ENCODE measurements at regions not wholly inside any gene's neighbourhood (a gene's known extent, or its start where the extent isn't known, plus 50 kb on each side); places are given as distances from the start of the nearest gene placed in this dataset.

DNA sequence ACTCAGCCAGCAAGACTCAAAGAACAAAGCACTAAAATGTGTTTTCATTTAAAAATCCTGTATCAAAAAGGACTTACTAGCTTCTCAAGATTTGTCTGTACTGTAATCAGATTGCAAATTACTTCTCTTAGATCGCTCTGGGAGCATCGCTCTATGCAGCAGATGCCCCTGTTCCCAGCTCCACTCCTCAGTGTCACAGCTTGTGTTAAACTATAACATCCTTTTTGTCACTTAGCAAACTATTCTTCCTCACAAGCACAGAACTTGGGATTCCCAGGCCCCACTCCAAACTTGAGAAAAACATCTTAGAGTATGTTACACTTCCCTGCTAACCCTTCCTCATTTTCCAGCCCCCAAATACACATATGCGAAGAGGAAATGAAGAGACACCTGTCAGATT is 85.1 kb upstream of the CHRM3 start:
- WGBS = 93% methylated on average over 3 of the region's 3 CpGs
- DNase-seq (ENCODE audit: low spot score) = no peak
- H3K9me3 ChIP-seq (ENCODE audit: control insufficient read depth in 4 of 4, low read length in 3 of 4) = no peaks in the 10 kb centered on the region
- no peaks in the 10 kb centered on the region for H3K36me3 ChIP-seq (ENCODE audit: control insufficient read depth in 4 of 4, insufficient read depth in 3 of 4, low read depth in 1 of 4, low read length in 3 of 4)
- no peak overlapping the region for H3K4me3 ChIP-seq (ENCODE audit: low read depth in 1 of 3, low read length in 3 of 3)
- no peak overlapping the region for H3K9ac ChIP-seq (ENCODE audit: low read depth in 1 of 2, low read length in 2 of 2)
- TF ChIP-seq, protein P1, sequence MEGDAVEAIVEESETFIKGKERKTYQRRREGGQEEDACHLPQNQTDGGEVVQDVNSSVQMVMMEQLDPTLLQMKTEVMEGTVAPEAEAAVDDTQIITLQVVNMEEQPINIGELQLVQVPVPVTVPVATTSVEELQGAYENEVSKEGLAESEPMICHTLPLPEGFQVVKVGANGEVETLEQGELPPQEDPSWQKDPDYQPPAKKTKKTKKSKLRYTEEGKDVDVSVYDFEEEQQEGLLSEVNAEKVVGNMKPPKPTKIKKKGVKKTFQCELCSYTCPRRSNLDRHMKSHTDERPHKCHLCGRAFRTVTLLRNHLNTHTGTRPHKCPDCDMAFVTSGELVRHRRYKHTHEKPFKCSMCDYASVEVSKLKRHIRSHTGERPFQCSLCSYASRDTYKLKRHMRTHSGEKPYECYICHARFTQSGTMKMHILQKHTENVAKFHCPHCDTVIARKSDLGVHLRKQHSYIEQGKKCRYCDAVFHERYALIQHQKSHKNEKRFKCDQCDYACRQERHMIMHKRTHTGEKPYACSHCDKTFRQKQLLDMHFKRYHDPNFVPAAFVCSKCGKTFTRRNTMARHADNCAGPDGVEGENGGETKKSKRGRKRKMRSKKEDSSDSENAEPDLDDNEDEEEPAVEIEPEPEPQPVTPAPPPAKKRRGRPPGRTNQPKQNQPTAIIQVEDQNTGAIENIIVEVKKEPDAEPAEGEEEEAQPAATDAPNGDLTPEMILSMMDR (IDR thresholded peaks at IDR 0.05; ENCODE audit: low read depth, low read length, missing input control) = no peak
- no peak for TF ChIP-seq HNF4G (IDR thresholded peaks at IDR 0.05)
- no peak for TF ChIP-seq EGR1 (IDR thresholded peaks at IDR 0.05; ENCODE audit: low read depth in 2 of 2)
- TF ChIP-seq RAD21 (IDR thresholded peaks at IDR 0.05) = no peak
- no peak for TF ChIP-seq HNF4A (conservative IDR thresholded peaks at IDR 0.05)
- TF ChIP-seq SP1 (IDR thresholded peaks at IDR 0.05) = no peak
- TF ChIP-seq JUND (IDR thresholded peaks at IDR 0.05) = no peak
- no peak for TF ChIP-seq RXRA (IDR thresholded peaks at IDR 0.05)
- TF ChIP-seq NR2F2 (IDR thresholded peaks at IDR 0.05) = no peak
- no peak for TF ChIP-seq FOXA1 (IDR thresholded peaks at IDR 0.05)
- TF ChIP-seq TAF1 (conservative IDR thresholded peaks at IDR 0.05) = no peak
- TF ChIP-seq, protein P2, sequence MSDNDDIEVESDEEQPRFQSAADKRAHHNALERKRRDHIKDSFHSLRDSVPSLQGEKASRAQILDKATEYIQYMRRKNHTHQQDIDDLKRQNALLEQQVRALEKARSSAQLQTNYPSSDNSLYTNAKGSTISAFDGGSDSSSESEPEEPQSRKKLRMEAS (IDR thresholded peaks at IDR 0.05) = no peak
- no peak for TF ChIP-seq YY1 (IDR thresholded peaks at IDR 0.05)
- TF ChIP-seq, protein P3, sequence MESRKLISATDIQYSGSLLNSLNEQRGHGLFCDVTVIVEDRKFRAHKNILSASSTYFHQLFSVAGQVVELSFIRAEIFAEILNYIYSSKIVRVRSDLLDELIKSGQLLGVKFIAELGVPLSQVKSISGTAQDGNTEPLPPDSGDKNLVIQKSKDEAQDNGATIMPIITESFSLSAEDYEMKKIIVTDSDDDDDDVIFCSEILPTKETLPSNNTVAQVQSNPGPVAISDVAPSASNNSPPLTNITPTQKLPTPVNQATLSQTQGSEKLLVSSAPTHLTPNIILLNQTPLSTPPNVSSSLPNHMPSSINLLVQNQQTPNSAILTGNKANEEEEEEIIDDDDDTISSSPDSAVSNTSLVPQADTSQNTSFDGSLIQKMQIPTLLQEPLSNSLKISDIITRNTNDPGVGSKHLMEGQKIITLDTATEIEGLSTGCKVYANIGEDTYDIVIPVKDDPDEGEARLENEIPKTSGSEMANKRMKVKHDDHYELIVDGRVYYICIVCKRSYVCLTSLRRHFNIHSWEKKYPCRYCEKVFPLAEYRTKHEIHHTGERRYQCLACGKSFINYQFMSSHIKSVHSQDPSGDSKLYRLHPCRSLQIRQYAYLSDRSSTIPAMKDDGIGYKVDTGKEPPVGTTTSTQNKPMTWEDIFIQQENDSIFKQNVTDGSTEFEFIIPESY (IDR thresholded peaks at IDR 0.05) = no peak
- no peak for TF ChIP-seq GABPA (IDR thresholded peaks at IDR 0.05 in 1 of 2, conservative IDR thresholded peaks at IDR 0.05 in 1 of 2)
- H3K4me1 ChIP-seq (ENCODE audit: control insufficient read depth in 4 of 4, insufficient read depth in 4 of 4, low read length in 3 of 4) = no peaks in the 10 kb centered on the region
- no peak overlapping the region for H3K27ac ChIP-seq (ENCODE audit: low read depth in 1 of 2, low read length in 2 of 2)
- H3K27me3 ChIP-seq (ENCODE audit: control insufficient read depth in 4 of 4, insufficient read depth in 4 of 4, low read length in 3 of 4) = no peaks in the 10 kb centered on the region

DNA sequence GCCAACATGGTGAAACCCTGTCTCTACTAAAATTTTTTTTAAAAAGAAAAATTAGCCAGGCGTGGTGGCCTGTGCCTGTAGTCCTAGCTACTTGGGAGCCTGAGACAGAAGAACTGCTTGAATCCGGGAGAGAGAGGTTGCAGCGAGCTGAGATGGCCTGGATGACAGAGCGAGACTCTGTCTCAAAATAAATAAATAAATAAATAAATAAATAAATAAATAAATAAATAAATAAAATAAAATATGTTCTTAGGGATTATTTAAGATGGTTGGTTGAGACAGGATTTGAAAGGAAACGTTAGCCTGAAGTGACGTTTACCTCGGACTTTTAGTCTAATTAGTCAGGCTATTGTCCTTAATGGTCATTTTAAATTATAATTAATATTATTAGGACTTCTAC is 88.5 kb upstream of the CHRM3 start:
- 92% methylated on average over 7 of the region's 7 CpGs for WGBS
- no peak overlapping the region for H3K9ac ChIP-seq (ENCODE audit: low read depth in 1 of 2, low read length in 2 of 2)
- no peak for DNase-seq (ENCODE audit: low spot score)
- TF ChIP-seq YY1 (IDR thresholded peaks at IDR 0.05) (no peak), GABPA (IDR thresholded peaks at IDR 0.05 in 1 of 2, conservative IDR thresholded peaks at IDR 0.05 in 1 of 2) (no peak), RXRA (IDR thresholded peaks at IDR 0.05) (no peak), TAF1 (conservative IDR thresholded peaks at IDR 0.05) (no peak), RAD21 (IDR thresholded peaks at IDR 0.05) (no peak)
- TF ChIP-seq, protein P1 (IDR thresholded peaks at IDR 0.05; ENCODE audit: low read depth, low read length, missing input control) = no peak
- TF ChIP-seq, protein P4, sequence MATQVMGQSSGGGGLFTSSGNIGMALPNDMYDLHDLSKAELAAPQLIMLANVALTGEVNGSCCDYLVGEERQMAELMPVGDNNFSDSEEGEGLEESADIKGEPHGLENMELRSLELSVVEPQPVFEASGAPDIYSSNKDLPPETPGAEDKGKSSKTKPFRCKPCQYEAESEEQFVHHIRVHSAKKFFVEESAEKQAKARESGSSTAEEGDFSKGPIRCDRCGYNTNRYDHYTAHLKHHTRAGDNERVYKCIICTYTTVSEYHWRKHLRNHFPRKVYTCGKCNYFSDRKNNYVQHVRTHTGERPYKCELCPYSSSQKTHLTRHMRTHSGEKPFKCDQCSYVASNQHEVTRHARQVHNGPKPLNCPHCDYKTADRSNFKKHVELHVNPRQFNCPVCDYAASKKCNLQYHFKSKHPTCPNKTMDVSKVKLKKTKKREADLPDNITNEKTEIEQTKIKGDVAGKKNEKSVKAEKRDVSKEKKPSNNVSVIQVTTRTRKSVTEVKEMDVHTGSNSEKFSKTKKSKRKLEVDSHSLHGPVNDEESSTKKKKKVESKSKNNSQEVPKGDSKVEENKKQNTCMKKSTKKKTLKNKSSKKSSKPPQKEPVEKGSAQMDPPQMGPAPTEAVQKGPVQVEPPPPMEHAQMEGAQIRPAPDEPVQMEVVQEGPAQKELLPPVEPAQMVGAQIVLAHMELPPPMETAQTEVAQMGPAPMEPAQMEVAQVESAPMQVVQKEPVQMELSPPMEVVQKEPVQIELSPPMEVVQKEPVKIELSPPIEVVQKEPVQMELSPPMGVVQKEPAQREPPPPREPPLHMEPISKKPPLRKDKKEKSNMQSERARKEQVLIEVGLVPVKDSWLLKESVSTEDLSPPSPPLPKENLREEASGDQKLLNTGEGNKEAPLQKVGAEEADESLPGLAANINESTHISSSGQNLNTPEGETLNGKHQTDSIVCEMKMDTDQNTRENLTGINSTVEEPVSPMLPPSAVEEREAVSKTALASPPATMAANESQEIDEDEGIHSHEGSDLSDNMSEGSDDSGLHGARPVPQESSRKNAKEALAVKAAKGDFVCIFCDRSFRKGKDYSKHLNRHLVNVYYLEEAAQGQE (IDR thresholded peaks at IDR 0.05) = no peak
- H3K4me3 ChIP-seq (ENCODE audit: low read depth in 1 of 3, low read length in 3 of 3) = no peak overlapping the region
- no peak overlapping the region for H3K27ac ChIP-seq (ENCODE audit: low read depth in 1 of 2, low read length in 2 of 2)
- H3K36me3 ChIP-seq (ENCODE audit: control insufficient read depth in 4 of 4, insufficient read depth in 3 of 4, low read depth in 1 of 4, low read length in 3 of 4) = no peaks in the 10 kb centered on the region
- no peaks in the 10 kb centered on the region for H3K4me1 ChIP-seq (ENCODE audit: control insufficient read depth in 4 of 4, insufficient read depth in 4 of 4, low read length in 3 of 4)
- no peaks in the 10 kb centered on the region for H3K9me3 ChIP-seq (ENCODE audit: control insufficient read depth in 4 of 4, low read length in 3 of 4)
- no peaks in the 10 kb centered on the region for H3K27me3 ChIP-seq (ENCODE audit: control insufficient read depth in 4 of 4, insufficient read depth in 4 of 4, low read length in 3 of 4)
